MM.1S (cell line): ENCODE measurements at regions not wholly inside any gene's neighbourhood (a gene's known extent, or its start where the extent isn't known, plus 50 kb on each side); places are given as distances from the start of the nearest gene placed in this dataset.
A peak's percentile ranks its signal among the peaks of the same experiment; 100 is the strongest.

Experiments used
- DNase-seq: peaks from one replicate; pipeline ENCODE4 v3.0.0-alpha.2; 2015
- H2AFZ ChIP-seq: fragments of 300-600 bp; sonication (generic); 2 replicates; pipeline ENCODE4 v1.6.0; 2016; ENCODE audit warnings: antibody characterized with exemption, low read length
- H3F3A ChIP-seq: fragments of 300-600 bp; sonication (generic); 2 replicates; pipeline ENCODE4 v1.6.1; 2016; ENCODE audit warnings: mild to moderate bottlenecking, antibody characterized with exemption, low read length, moderate library complexity, mixed read lengths; ENCODE audit not compliant: insufficient read depth
- H3K27ac ChIP-seq: fragments of 300-600 bp; sonication (generic); 2 replicates; pipeline ENCODE4 v1.5.1; 2016; ENCODE audit warnings: mild to moderate bottlenecking, low read length
- H3K27me3 ChIP-seq: fragments of 300-600 bp; sonication (generic); replicated peaks from 2 replicates; pipeline ENCODE4 v1.6.0; 2016; ENCODE audit warnings: low read length; ENCODE audit not compliant: insufficient read depth
- H3K36me3 ChIP-seq: fragments of 300-600 bp; sonication (generic); replicated peaks from 2 replicates; pipeline ENCODE4 v1.6.1; 2016; ENCODE audit warnings: mild to moderate bottlenecking, low read length, mixed read lengths; ENCODE audit not compliant: insufficient read depth
- H3K4me1 ChIP-seq: fragments of 300-600 bp; sonication (generic); 2 replicates; pipeline ENCODE4 v1.6.1; 2016; ENCODE audit warnings: low read length, mixed read lengths
- H3K4me2 ChIP-seq: fragments of 300-600 bp; sonication (generic); 2 replicates; pipeline ENCODE4 v1.6.0; 2016; ENCODE audit warnings: low read depth, low read length
- H3K4me3 ChIP-seq: fragments of 300-600 bp; sonication (generic); 2 replicates; pipeline ENCODE4 v1.5.1; 2016; ENCODE audit warnings: low read length, mixed read lengths
- H3K79me2 ChIP-seq: fragments of 300-600 bp; sonication (generic); 2 replicates; pipeline ENCODE4 v1.6.1; 2016; ENCODE audit warnings: mixed run types, low read length, mixed read lengths
- H3K9ac ChIP-seq: fragments of 300-600 bp; sonication (generic); 2 replicates; pipeline ENCODE4 v1.6.1; 2016; ENCODE audit warnings: low read length, mixed read lengths
- H3K9me2 ChIP-seq: fragments of 300-600 bp; sonication (generic); replicated peaks from 2 replicates; pipeline ENCODE4 v1.6.1; 2016; ENCODE audit warnings: mild to moderate bottlenecking, low read length, mixed read lengths; ENCODE audit not compliant: insufficient read depth
- H3K9me3 ChIP-seq: fragments of 300-600 bp; sonication (generic); replicated peaks from 2 replicates; pipeline ENCODE4 v1.6.1; 2016; ENCODE audit warnings: mild to moderate bottlenecking, low read length, mixed read lengths; ENCODE audit not compliant: insufficient read depth
- H4K20me1 ChIP-seq: fragments of 300-600 bp; sonication (generic); 2 replicates; pipeline ENCODE4 v1.6.1; 2016; ENCODE audit warnings: mild to moderate bottlenecking, low read length, moderate library complexity, mixed read lengths; ENCODE audit not compliant: insufficient read depth
- CTCF ChIP-seq: fragments of 300-600 bp; sonication (generic); IDR thresholded peaks from 2 replicates; pipeline ENCODE4 v1.5.1; 2016; ENCODE audit warnings: antibody characterized with exemption, low read length, mixed read lengths
- EZH2 ChIP-seq: fragments of 300-600 bp; sonication (generic); optimal IDR thresholded peaks from 2 replicates; pipeline ENCODE3; 2017; ENCODE audit warnings: low read depth, mild to moderate bottlenecking, antibody characterized with exemption, low read length, mixed read lengths
- EZH2phosphoT487 ChIP-seq: fragments of 300-600 bp; sonication (generic); IDR thresholded peaks from 2 replicates; pipeline ENCODE4 v1.6.1; 2018; ENCODE audit warnings: antibody characterized with exemption, low read length

DNA sequence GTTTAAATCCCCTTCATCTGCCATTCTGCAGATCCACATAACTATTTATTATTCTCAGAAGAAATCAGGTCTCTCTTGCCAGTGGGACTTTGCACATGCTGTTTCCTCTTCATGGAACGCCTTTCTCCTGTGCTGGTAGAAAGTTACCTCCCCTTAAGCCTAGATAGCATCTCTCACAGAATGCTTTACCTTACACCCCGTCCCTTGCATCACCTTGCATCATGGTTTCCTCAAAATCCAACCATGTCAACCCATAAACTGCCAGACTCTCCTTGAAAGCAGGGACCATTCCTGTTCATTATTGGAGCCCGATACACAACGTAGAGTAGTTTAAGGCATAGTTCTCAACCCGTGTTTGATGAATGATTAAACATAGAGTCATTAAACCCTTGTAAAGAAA is 396.2 kb upstream of the F9 start:
- Histone ChIP-seq H3K9ac (no peak overlapping the region), H3K27me3 (no peaks in the 10 kb centered on the region)
- TF ChIP-seq EZH2 (no peak), CTCF (no peak), EZH2phosphoT487 (no peak)

GRCh38 chrX:139126493-139126892 is 404.0 kb upstream of the F9 start:
- Histone ChIP-seq H3K4me1 (no peaks in the 10 kb centered on the region), H2AFZ (no peak overlapping the region), H3K9me3 (no peaks in the 10 kb centered on the region), H3K4me3 (no peak overlapping the region), H3K9ac (no peak overlapping the region), H3K27me3 (no peaks in the 10 kb centered on the region), H3K36me3 (no peaks in the 10 kb centered on the region), H3K79me2 (no peaks in the 10 kb centered on the region), H3K4me2 (no peak overlapping the region), H3K9me2 (no peaks in the 10 kb centered on the region), H3K27ac (no peak overlapping the region), H3F3A (no peaks in the 10 kb centered on the region), H4K20me1 (no peaks in the 10 kb centered on the region)
- peak; percentile 64 for TF ChIP-seq CTCF
- no peak for TF ChIP-seq EZH2
- peak; percentile 49 for DNase-seq

More for the DNA sequence above, 396.2 kb upstream of the F9 start:
- no peaks in the 10 kb centered on the region for H4K20me1 ChIP-seq
- H3K4me2 ChIP-seq = no peak overlapping the region
- H3K27ac ChIP-seq = no peak overlapping the region
- H3K4me3 ChIP-seq = no peak overlapping the region
- no peaks in the 10 kb centered on the region for H3K9me2 ChIP-seq
- no peak for DNase-seq
- no peaks in the 10 kb centered on the region for H3F3A ChIP-seq
- no peaks in the 10 kb centered on the region for H3K4me1 ChIP-seq
- no peaks in the 10 kb centered on the region for H3K36me3 ChIP-seq
- no peaks in the 10 kb centered on the region for H3K9me3 ChIP-seq
- no peaks in the 10 kb centered on the region for H3K79me2 ChIP-seq
- H2AFZ ChIP-seq = no peak overlapping the region

DNA sequence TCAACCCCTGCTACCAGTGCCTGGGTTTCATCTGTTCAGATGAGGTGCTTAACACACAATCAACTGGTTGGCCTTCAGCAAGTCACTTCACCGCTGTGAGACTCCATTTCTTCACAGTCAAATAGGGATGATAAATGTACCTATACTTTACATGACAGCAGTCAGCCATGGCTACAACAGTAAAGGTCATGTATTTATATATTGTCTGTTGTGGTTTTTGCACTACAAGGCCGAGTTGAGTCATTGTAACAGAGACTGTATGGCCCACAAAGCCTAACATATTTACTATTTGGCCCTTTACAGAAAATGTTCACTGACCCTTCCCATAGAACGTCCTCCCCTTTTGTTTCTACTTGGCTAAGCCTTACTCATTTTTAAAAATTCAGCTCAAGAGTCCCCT is 404.6 kb upstream of the F9 start:
- H3K36me3 ChIP-seq = no peaks in the 10 kb centered on the region
- no peaks in the 10 kb centered on the region for H3K27me3 ChIP-seq
- H4K20me1 ChIP-seq = no peaks in the 10 kb centered on the region
- H3K4me1 ChIP-seq = no peaks in the 10 kb centered on the region
- H3K79me2 ChIP-seq = no peaks in the 10 kb centered on the region
- no peak overlapping the region for H3K9ac ChIP-seq
- no peak overlapping the region for H3K4me3 ChIP-seq
- no peak overlapping the region for H3K27ac ChIP-seq
- H3K9me3 ChIP-seq = no peaks in the 10 kb centered on the region
- H2AFZ ChIP-seq = no peak overlapping the region
- no peak overlapping the region for H3K4me2 ChIP-seq
- no peaks in the 10 kb centered on the region for H3F3A ChIP-seq
- TF ChIP-seq EZH2 = no peak
- no peak for TF ChIP-seq CTCF
- no peak for TF ChIP-seq EZH2phosphoT487
- no peak for DNase-seq
- no peaks in the 10 kb centered on the region for H3K9me2 ChIP-seq
